HG02970 (cell line): ENCODE measurements at regions not wholly inside any gene's neighbourhood (a gene's known extent, or its start where the extent isn't known, plus 50 kb on each side); places are given as distances from the start of the nearest gene placed in this dataset.

Source experiments
- ATAC-seq: cut with Tn5 transposase; IDR thresholded peaks from one replicate; pipeline ENCODE4 v1.9.1; 2021; ENCODE audit warnings: mild to moderate bottlenecking, moderate library complexity, moderate number of reproducible peaks; ENCODE audit not compliant: unreplicated experiment, low FRiP score

DNA sequence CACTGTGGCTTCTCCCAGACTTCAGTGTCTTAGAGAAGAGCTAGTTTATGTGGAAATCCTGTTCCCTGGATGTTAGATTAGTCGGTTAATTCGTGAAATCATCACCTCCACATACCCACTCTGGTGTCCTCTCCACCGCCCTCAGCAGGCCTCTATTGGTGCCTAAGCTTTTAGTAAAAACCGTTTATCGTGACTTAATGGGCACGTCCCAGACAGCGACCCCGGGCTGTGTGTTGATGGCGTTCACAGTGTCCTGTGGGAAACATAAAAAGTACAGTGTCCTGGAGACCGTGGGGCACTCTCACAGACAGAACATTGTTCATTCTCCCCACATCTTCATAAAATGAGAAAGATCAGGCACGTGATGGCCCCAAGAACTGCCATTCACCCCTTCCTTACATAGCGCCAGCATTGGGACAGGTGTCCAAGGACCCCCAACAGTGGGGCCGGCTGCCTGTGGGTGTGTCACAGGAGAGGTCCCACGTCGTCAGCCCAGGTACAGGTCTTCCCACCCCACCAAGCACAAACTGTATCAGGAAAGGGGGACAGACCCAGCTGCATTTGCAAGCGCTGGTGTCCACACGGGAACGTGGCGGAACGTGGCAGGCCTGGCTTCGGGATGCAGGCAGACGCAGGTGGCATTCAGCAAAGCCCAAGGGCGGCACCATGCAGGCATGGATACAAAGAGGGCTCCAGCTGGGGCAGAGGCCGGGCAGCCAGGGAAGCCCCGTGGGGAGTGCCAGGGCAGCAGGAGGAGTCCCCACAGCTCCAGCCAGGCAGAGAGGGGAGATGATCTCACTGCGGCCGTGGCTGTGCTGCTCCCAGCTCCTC is 237.7 kb downstream of the DLL1 start:
- ATAC-seq = no peak

DNA sequence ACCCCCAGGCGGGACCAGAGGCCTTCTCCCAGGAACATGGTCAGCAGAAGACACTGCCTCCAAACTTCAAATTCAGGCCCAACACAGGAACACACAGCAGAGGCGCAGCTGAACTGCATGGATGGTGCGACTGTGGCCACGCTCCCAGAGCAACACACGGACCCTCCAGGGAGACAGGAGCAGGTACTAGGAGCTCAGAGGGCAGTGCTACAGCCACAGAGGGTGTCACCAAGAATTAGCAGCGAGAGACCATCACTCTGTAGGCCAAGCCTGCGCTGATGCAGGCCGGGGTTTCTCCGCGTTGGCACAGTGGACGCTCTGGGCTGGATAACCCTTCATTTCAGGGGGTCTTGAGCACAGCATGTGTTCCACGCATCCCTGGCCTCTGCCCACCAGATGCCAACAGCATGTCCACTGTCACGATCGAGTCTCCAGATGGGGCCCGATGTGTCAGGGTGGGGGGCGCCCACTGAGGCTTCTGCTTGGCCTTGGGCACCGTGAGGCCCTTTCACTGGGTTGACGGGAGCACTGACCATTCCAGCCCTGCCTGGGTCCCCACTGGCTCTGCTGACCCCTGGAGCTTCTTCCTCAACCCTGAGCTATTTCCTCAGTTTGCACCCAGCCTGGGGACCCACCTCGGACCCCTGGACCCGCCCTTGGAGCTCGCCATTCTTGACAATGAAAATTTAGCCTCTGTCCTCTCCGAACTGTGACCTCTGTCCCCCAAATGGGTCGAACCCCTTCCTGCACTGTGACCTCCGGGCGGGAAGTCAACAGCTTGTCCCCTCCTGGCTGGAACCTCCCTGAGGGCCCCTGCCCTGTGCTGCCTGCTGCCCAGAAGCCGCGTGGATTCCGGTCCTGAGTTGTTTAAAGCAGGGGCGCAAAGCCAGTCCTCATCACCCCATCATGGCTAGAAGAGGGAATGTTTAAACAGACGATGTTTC is 239.4 kb downstream of the DLL1 start:
- ATAC-seq = no peak

GRCh38 chr6:170050591-170051041 is 240.3 kb downstream of the DLL1 start:
- ATAC-seq = no peak

DNA sequence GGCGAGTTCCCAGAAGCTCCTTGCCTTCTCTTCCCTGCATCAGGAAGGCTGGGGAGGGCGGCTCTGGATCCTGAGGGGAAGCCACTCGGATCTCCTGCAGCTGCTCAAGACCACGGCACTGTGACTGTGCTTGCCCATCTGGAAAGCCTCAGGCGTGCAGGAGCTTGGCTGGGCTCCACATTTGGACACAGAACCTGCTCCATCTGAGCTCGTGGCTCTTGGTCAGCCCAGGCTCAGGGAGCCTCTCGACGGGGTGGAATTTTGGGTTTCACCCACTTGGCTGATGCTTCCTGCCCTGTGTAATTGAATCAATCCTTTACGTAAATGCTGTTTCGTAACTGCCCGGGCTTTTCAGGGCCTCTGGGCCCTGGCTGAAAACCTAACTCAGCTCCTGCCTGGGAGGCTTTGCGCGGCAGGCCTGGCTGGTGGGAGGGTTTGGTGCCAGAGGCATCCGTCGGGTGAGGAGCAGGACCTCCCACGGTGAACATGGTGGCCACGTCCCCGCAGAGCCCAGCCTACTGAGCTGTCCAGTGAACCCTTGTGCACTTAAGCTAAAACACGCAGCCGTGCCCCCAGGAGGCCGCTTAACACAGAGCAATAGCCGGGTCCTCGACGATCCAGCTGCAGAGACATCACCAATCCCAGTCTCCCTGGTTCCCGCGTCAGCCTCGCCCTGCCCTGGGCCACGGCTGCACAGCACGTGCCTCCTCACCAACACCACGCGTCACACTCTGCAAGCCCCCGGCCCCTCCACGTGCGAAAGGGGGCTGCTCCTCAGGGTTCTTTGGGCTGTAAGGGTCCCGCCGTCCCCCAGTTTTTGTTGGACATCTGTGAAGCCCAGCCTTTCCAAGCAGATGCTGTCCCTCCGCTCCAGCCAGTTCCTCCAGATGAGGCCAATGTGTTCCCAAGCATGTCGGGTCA is 241.0 kb downstream of the DLL1 start:
- ATAC-seq = no peak

GRCh38 chr6:170048615-170049256 is 242.1 kb downstream of the DLL1 start:
- ATAC-seq = no peak

DNA sequence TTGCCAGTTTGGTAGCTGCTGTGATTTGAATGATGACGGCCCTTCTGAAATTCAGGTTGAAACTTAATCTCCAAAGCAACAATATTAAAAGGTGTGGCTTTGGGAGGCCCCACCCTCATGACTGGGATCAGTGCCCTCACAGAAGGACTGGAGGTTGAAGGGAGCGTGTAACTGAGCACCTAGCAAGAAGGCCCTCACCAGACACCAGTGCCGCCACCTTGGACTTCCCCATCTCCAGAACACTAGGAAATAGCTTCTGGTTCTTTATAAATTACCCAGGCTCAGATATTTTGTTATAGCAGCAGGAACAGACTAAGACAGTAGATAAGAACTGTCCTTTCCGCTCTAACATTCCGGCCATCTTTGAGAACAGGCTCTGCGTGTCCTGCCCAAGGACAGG is 243.1 kb downstream of the DLL1 start:
- no peak for ATAC-seq

- ATAC-seq = no peak
Measured at GRCh38 chr6:170046791-170047626, 243.9 kb downstream of the DLL1 start.

DNA sequence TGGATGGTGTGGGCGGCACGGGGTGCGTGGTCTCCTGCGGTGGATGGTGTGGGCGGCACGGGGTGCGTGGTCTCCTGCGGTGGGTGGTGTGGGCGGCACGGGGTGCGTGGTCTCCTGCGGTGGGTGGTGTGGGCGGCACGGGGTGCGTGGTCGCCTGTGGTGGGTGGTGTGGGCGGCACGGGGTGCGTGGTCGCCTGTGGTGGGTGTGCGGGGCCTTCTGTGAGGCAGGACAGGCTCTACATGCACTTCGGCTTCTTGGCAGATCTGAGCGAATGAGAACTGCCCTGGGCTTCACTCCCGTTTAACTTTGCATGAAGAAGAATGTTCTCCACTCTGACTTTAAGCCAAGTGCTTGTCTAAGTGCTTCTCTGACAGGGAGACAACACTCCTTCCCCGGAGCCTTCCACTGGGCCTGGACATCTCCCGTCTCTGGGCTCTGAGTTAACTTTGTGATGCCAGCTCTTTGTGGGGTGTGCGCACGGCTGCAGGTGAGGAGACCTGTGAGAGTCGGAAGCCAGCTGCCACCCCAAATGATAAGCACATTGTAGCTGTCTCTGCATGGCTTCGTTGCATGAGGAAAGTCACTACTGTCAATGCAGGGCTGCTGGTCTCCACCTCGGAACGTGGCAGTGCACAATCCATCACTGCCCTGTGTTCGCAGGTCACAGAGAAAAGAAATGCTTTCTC is 244.8 kb downstream of the DLL1 start:
- no peak for ATAC-seq

- ATAC-seq = no peak
Measured at GRCh38 chr6:170045563-170045960, 245.3 kb downstream of the DLL1 start.

DNA sequence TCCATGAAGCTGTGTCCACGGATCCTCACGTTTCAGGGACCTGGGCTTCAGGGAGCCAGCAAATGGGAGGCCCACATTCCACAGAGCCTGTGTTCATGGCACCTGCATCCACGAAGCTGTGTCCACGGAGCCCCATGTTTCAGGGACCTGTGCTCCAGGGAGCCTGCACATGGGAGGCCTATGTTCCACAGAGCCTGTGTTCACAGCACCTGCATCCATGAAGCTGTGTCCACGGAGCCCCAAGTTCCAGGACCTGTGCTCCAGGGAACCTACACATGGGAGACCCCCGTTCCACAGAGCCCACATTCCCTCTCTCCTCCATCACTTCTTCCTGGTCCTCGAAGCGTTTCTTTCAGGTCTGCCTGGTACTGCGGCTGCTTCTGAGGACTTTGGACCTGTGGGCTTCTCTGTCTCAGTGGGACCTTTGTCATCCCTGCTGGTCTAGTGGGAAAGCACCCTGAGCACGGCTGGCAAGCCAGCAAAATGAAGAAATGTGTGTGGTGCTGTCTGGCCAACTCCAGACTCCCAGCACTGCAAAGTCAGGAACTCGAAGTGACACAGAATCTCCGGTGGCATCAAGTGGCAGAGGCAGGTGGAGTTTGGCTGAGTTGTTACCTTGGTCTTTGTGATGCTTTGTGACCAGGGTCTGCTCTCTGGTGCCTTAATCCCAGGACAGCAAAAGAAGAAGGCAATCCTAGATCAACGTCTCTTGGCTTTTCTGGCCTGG is 245.9 kb downstream of the DLL1 start:
- ATAC-seq = no peak

DNA sequence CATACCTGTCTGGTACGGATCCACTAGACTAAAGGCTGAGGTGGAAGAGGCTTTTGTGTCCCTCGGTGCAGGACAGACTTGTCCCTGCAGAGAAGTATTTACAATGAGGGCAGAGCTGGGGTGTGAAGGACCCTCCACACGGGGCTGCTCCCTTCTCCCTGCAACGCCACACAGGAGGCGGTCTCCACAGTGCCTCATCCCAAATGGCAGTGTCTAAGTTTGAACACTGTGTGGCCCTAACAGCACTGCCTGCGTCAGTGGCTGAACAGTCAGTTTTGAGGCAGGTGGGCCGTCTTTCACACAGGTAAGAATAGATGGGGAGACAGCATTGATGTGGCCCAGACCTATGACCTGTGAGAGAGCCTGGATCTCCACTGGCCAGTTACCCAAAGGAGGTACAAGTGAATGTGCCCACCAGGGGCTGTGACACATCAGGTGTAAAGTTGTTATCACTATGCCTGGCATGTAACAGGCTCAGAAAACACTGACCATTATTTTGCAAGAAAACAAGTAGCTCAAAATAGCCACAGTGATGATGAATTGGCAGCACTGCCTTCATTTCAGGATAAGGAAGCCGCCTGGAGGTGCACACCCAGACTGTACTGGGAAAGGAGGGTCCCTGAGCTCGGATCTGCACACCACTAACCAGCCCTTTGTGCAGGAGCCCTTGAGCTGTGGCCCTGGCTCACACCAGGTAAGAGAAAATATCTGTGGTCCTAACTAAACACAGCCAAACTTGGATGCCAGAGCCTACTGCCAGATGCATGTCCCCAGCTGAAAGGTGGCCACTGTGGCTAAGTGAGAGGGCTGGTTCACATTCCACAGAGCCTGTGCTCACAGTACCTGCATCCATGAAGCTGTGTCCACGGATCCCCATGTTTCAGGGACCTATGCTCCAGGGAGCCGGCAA is 246.7 kb downstream of the DLL1 start:
- ATAC-seq = no peak

GRCh38 chr6:170043150-170043819 is 247.6 kb downstream of the DLL1 start:
- no peak for ATAC-seq

DNA sequence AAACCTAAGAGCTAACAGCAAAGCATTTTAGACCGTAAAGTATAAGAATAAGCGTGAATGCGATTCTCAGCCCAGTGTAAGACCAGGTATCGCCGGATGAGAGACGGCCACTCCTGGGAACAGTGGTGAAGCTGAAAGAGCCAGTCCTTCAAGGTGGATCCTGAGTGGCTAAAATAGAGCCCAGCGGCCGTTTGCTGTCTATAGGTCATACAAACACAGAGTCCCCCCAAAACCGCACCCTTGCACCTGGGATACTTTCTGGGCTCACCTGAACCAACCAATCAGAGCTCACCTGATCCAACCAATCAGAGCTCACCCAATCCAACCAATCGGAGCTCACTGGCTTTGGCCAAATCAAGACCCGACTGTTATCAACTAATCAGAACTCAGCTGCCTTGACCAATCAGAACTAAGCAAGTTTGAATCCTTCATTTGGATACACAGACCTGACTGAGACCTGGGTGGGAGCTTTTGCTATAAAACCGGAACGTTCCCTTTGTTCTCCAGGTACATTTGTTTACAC is 248.2 kb downstream of the DLL1 start:
- ATAC-seq = no peak

DNA sequence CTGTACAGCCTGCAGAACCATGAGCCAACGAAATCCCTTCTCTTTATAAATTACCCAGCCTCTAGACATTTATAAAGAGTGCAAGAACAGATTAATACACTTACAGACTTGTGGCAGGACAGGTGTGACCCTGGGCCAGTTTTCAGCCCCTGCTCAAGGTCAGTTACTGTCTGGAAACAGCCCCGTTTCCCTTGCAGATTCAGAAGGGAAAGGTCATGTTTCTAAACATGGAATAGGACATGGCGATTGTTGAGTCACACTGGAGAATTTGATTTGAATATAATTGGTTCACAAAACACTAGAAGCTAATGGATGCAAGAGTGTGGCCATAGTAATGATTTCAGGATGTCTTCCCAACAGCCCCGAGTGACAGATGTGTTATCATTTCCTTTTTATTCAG is 248.8 kb downstream of the DLL1 start:
- no peak for ATAC-seq

GRCh38 chr6:170041526-170041925 is 249.4 kb downstream of the DLL1 start:
- no peak for ATAC-seq

- no peak for ATAC-seq
Measured at GRCh38 chr6:170040906-170041305, 250.0 kb downstream of the DLL1 start.
